GM19023 (cell line): ENCODE measurements at regions not wholly inside any gene's neighbourhood (a gene's known extent, or its start where the extent isn't known, plus 50 kb on each side); places are given as distances from the start of the nearest gene placed in this dataset.

Experiments
- ATAC-seq: cut with Tn5 transposase; IDR thresholded peaks from one replicate; pipeline ENCODE4 v1.9.1; 2021; ENCODE audit warnings: mild to moderate bottlenecking, moderate library complexity; ENCODE audit not compliant: unreplicated experiment

DNA sequence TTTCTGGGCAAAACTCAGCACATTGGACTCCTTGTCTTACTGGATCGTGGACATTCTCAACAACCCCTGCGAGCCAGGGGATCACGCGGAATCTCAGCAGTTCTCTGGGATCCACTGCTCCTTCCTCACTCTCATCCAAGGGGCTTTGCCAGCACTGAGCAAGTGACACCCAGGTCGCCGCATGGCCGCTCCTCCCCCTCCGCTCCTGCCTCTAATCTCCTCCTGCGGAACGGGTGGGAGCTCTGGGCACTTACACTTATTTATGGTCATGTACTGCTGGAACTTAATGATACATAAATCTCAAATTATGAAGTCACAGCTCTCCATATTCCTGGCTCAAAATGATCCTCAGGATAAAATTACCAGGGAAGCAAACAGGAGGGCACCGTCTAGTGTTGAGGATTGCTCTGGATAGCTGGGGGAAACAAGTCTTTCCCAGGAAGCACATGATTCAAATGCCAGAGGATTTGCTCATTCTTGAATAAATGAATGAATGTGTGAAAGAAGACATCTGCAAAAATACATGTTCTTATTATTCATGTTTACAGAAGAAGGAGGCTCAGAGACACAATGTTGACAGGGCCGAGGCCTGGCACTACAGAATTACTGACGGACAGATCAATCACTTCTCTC, 1077.3 kb downstream of the TBC1D22A start:
- ATAC-seq, result no peak

DNA sequence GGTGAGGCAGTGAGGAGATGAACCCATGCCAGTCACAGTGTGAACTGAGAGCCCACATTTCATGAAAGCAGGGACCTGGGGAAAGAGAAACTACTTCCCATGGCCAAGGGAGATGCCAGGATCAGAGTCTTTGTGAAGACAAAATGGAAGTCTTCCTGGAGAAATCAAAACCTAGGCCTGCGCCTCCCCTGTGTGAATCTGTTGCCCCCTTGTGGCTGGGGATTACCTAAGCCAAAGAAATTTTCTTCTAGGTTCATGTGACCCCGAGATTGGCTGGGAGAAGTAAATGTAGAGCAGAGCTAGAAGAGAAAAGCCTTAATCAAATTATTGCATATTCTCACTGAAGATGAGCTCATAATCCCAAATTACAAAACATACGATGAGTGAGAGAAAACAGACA, 1075.3 kb downstream of the TBC1D22A start:
- no peak for ATAC-seq

DNA sequence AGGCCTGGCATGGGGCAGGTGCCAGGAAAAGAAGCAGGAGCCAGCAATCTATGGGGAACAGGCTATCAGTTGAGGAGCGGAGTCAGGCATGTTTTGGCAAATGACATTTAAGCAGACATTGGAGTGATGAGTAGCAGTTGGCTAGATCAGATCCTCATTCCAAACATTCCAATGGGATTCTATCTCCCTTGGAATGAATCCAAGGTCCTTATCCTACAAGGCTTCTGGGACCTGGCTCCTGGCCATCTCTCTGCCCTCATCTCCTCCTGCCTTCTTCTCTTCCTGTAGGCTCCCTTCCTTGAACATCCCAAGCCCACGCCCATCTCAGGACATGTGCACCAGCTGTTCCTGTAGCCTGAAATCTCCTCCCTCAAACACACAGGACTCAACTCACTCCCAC, 1074.5 kb downstream of the TBC1D22A start:
- no peak for ATAC-seq

DNA sequence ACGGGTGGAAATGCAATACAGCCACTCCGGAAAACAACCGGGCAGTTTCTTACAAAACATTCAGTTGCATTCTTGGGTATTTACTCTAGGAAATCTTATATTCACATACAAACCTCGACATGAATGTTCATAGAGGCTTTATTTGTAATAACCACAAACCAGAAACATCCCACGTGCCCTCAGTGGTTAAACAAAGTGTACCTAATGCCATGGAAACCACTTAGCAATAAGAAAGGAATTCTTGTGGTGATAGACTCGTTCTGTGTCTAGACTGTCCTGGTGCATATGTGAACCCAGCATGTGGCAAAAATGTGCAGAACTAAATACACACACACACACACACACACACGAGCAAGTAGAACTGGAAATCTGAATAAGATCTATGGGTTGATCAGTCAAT, 1073.3 kb downstream of the TBC1D22A start:
- no peak for ATAC-seq

DNA sequence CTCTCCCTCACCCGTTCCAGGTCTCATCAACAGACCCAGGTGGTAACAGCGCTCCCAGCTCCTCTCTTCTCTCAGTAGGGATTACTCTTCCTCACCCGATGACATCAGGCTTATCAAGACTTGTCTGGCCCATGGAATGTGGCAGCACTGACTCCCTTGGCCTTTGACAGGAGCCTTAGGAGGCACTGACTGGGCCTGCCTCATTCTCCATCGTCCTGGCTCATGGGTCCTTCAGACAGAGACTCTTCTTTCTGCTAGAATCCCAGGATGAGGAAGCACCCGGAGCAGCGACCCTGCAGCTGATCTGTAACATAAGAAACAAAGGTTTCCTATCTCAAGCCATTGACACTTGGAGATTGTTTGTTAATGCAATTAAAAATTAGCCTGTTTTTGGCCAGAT, 1063.6 kb downstream of the TBC1D22A start:
- no peak for ATAC-seq

DNA sequence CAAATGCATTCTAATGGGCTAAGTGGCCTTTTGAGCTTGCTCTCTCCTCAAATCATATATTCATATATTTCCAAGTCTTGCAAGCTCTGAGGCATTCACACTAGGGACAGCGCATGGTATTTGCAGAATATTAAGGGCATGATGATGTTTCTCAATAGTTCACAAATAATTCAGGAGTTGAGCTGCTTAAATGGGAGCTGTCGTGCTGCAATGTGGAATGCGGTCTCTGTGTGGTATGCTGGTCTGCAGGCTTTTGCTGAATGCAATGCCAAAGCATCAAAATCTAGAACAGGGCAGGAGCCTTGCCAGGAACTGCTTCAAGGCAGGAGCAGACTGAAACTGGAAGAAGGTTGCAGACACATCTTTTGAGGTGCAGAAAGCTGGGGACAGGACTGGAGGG, 1060.0 kb downstream of the TBC1D22A start:
- ATAC-seq, result no peak

DNA sequence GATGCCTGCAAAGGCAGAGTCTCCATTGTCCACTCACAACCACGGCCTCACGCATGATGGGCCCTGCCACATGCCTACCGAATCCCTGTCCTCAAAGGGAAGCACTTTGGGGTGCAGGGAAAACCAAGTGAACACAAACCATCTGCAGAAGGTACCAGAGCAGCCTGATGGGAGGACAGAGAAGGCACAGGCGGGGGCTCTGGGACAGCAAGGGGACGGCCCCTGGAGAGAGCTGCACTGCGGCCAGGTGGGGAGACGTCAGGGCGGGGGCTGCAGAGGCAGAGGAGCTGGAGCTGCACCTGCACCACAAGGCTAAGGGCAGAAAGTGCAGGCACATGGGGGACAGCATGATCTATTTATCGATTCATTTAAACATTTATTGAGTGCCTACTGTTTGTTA, 1056.0 kb downstream of the TBC1D22A start:
- no peak for ATAC-seq

DNA sequence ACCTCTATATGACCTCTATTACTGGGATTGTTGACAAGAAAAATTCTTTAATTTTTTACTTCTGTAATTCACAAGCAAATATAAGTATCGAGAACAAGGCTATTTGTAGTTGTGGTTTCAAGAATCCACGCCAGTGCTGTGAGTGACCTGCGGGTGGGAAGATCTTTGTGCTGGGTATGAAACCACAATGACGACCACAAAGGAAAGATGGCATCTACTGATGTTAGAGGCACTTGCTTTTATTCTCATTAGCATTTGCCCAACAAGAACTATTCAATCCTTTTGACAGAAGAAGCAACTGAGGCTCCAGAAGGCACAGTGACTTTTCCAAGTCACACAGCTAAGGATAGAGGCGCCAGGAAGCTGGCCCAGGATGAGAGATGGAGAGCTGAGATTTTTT, 1054.9 kb downstream of the TBC1D22A start:
- no peak for ATAC-seq

DNA sequence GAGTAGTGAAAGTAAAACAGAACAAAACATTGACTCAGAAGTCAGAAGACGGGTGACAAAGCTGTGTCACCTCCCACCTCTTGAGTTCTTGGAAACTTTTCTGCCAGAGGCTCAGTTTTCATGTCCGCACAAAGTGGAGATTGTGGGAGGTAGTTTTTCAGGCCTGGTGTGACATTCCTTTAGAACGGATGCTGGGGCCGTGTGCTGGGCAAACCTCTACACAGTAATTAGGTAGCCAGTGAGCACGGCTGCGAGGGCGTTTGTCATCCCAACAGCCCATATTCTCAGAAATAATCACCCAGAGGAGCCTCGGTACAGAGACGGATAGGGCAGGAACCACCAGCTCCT, 1054.4 kb downstream of the TBC1D22A start:
- ATAC-seq, result no peak

DNA sequence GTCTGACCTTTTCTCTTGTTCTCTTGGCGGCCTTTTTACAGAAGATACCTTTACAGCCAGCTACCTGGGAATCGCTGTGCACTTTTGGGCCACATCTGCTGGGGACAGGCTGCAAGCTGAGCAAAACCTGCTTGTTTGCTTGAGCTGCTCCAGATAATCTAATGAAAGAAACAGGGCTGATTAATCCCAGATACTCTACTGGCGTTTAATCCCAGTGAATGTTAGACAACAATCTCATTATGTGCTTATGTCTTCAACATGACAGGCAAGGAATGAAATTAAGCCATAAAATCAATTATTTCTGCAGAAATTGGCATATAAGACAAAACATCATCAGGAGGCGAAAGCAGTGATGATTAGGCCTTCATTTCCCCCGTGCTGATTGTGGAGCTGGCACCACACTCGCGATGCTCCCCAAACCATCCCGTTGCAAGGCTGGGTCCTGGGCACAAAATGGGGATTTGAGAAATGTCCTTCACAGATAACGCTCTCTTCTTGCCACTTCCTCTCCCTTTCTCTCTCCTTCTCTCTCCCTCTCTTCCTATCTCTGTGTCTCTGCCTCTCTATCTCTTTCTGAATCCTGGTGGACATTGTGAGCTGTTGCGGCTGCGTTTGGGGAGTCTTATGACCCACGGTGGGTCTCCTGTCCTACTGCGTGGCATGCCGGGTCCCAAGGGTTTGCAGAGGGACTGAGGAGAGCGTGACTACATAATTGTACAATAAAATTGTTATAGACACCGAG, 1053.8 kb downstream of the TBC1D22A start:
- no peak for ATAC-seq

DNA sequence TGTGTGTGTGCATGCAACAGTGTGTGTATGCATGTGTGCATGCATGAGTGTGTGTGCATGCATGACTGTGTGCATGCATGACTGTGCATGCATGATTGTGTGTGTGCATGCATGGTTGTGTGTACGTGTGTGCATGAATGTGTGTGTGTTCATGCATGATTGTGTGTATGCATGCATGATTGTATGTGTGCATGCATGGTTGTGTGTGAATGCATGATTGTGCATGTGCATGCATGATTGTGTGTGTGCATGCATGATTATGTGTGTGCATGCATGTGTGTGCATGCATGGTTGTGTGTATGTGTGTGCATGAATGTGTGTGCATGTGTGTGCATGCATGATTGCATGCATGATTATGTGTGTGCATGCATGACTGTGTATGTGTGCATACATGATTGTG, 1052.0 kb downstream of the TBC1D22A start:
- no peak for ATAC-seq

DNA sequence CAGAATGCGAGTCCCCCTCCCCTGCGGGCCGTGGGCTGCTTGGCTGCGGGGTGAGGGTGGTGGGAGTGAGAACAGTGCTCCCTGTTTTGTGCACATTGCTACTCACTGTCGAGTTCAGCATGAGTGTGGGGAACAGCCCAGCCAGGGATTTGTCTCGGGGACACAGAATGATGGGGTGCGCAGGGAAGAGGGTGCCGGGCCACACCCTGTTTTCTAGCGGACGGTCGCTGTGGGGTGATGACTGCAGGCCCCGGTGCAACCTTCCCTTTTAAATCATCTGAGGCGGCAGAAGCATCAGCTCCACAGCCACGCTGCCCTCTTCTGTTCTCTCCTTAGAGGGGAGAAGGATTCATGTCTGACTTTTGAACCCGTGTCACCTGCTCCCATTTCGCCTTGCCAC, 1051.2 kb downstream of the TBC1D22A start:
- ATAC-seq, result no peak

DNA sequence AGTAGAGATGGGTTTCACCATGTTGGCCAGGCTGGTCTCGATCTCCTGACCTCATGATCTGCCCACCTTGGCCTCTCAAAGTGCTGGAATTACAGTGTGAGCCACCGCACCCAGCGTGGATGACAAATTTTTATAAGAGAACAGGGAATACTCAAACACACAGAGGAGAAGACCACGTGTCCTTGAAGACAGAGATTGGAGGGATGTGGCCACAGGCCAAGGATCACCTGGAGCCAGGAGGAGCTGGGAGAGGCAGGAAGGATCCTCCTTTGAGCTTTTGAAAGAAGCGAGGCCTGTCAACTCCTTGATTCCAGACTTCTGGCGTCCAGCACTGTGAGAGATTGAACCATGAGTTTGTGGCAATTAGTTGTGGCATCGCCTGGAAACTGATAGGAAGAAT, 1049.5 kb downstream of the TBC1D22A start:
- ATAC-seq, result no peak

DNA sequence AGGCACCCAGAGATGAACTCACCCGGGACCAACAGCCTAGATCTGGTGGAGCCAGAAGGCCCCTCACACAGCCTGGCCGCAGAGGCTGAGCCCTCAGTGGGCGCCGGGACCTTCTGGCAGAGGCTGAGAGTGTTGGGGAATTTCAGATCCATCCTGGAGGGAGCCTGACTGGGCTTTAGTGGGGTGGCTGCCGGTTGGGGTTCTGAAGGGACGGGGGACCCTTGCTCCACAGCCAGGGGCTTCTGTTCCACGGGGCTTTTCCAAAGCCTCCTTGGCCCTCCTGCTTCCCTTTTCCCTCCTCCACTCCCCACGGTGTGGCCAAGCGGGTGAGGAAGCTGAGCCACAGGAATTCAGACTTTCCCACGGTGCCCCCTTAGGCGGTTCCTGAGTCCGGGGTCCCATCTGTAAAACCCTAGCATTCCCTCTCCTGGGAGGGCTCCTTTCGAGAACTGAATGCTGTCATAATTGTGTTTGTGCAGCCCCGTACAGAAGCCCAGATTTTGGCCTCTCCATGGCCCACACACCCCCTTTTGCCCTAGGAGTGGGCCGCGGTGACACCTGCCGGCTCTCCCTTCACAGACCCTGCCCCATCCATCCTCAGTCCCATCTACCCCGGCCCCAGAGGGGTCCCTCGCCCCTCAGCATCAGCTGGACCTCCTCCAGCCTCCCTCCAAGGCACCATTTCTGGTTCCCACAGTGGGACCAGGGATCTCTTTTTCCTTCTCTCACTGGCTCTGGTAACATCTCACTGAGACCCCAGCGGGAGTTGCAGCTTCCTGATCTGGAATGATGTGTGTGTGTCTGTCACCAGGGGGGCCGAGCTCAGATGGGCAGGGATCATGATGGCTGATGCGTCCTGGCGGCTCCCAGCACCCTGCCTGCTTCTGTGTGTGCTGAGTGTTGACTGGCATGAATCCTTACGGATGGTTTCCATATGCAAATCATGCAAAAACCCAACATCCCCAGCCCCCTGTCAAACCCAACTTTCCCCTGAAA, 1048.4 kb downstream of the TBC1D22A start:
- no peak for ATAC-seq

DNA sequence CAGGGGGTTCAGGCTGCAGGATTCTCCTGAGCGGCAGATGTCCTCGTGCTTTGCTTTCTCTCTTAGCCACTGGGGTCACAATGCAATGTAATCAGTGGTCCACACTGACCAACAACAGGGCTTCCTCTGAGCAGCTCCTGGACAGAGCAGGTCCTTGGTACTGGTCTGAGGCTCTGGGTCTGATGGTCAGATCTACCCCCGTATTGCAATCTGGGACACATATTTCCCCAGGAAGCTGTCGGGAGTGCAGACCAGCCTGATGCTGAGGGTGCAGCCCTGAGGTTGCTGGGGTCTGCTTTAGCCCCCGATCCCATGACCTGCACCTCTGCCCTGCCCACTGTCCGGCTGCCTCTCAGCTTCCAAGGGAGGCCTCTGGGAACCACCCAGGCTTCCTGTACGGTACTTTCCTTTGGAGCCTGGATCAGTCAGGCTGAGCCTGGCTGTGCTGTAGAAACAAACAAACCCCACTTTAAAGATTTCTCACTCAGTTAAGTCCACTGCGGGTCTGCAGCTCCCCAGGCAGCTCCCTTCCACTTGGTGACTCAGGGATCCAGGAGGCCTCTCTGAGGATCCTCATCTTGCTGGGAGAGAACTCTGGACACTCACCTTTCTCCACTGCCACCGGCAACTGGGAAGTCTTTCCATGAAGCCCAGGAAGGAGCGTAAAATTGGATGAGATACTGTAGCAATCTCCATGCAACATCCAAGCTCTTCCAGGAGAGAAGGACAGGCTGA, 1046.6 kb downstream of the TBC1D22A start:
- ATAC-seq, result no peak

DNA sequence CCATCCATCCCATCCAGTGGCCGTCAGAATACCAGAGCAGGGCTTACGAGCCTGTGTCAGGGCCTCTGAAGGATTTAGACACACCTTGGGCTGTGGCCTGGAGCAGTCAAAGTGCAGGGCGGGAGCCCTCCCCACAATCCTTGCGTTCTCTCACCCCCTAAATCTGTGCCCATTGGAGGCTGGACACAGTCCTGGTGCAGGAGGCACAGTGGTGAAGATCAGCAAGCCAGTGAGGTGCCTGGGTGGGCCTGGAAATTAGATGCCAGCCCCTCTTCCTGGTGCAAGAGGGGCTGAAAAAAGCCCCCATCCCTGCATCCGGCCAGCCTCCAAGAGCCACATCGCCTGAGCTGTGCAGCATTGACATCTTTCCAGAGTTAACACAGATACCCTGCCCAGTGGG, 1045.8 kb downstream of the TBC1D22A start:
- ATAC-seq, result no peak

DNA sequence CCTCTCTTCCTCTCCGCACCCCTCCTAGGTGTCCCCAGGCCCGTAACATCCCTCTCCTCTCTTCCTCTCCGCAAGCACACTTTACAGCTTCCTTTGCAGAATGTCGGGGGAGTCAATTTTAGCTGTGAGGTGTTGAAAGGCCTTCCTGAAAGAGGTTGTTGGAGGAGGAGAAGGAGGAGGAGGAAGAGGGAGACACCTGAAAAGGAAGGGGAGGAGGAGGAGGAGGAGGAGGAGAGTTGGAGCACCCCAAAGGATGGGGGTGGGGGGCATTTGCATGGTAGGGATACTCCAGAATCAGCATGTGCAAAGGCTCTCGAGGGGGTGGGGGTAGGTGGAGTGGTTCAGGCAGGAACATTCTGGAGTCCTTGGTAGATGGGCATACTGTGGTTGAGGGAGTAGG, 1045.1 kb downstream of the TBC1D22A start:
- no peak for ATAC-seq

DNA sequence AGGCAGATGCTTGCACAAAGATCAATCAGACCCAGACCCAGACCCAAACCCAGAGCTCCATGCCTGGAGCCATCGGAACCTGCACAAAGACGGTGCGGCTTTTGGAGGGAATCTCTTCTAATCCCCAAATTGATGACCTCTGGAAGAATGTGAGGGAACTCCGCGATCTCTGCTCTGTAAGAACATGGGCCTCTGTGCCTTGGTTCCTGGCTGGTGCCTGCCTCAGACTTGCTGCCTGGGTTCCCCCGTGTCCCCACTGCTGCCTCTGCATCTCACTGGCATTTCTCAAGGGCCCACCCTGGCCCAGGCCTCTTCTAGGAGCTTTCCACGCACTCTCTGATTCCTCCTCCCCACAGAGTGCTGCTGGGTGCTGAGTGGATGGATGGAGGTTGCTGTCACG, 1044.4 kb downstream of the TBC1D22A start:
- no peak for ATAC-seq

DNA sequence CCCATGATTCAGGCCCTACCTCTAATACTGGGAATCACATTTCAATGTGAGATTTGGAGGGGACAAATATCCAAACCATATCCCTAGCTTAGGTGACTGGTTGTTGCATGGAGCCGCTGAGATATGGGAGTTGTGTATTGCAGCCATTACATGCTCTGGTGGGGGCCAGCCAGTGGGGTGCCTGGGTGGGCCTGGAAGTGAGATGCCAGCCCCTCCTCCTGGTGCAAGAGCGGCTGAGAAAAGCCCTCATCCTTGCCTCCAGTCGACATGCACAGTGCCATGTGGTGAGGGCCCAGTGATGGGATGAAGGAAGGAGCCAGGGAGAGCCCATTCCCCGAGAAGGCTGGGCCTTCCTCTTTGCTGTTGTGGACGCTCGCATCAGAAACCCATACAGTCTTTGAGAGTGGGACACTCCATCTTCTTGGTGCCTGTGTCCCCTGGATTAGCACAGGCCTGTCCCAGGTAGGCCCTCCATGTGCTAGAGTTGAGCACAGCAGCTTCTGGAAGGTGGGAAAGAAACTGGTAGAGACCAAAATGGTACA, 1043.0 kb downstream of the TBC1D22A start:
- ATAC-seq, result no peak

DNA sequence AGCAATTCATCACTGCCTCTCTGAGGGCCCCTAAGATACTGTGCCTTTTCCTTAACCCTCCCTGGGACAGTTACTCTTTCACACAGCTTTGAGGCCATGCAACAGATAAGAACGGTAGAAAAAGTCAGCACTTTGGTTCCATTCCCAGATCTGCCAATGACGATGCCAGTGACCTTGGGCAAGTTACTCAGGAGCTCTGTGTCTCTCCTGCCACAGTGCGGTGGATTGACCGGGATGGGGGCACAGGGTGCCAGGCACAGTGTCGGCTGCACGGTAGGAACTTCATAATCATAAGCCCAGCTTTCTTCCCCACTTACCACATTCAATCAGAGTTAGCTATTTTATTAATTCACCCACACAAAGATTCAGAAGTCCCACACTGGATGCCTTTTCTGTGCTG, 1041.8 kb downstream of the TBC1D22A start:
- ATAC-seq, result no peak

DNA sequence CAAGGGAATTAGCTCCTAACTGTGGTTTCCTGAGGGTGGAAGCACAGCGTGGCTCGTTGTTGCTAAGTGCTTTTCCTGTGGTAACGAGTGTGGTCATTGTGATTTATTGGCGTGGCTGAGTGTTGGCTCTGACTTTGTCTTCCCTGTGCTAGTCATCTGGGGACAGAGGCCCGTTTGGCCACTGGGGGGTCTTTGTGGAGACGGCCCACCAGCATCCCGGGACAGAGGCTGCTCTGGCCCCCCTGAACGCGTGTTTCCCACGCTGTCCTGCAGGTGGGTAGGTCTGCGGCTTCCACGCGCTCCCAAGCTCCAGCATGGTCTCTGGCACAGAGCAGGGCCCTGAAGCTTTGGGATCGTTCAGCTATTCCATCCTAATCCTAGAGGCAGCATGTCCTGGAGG, 1040.0 kb downstream of the TBC1D22A start:
- no peak for ATAC-seq
